Neutrophil (primary cell): ENCODE measurements at regions not wholly inside any gene's neighbourhood (a gene's known extent, or its start where the extent isn't known, plus 50 kb on each side); places are given as distances from the start of the nearest gene placed in this dataset.
A peak's percentile ranks its signal among the peaks of the same experiment; 100 is the strongest.

Source experiments
- H3K27ac ChIP-seq: fragments of 200-600 bp; sonication (generic); 2 replicates; pipeline ENCODE4 v1.5.1; 2016; ENCODE audit warnings: mild to moderate bottlenecking, moderate library complexity
- H3K27me3 ChIP-seq: fragments of 200-600 bp; sonication (generic); 2 replicates; pipeline ENCODE4 v1.6.0; 2016; ENCODE audit warnings: mild to moderate bottlenecking
- H3K36me3 ChIP-seq: fragments of 200-600 bp; sonication (generic); 2 replicates; pipeline ENCODE4 v1.5.1; 2017
- H3K4me1 ChIP-seq, 2 experiments: fragments of 200-600 bp in 1 of 2; sonication (generic) in 1 of 2; 1 replicate in 1 of 2; 2 replicates in 1 of 2; pipeline versions ENCODE4 v1.5.1 to v1.6.1; 2013 to 2016; ENCODE audit warnings: low read depth in 1 of 2, low read length in 1 of 2, mild to moderate bottlenecking in 1 of 2, moderate library complexity in 1 of 2; ENCODE audit not compliant: control insufficient read depth in 1 of 2, insufficient read depth in 1 of 2
- H3K4me3 ChIP-seq, 2 experiments: fragments of 200-600 bp in 1 of 2; sonication (generic) in 1 of 2; 1 replicate in 1 of 2; 2 replicates in 1 of 2; pipeline ENCODE4 v1.5.1; 2013 to 2016; ENCODE audit warnings: low read depth in 1 of 2, low read length in 1 of 2, mild to moderate bottlenecking in 1 of 2, moderate library complexity in 1 of 2
- H3K9me3 ChIP-seq: fragments of 200-600 bp; sonication (generic); 2 replicates; pipeline ENCODE4 v1.5.1; 2016
- CTCF ChIP-seq: fragments of 200-600 bp; sonication (generic); IDR thresholded peaks from 2 replicates; pipeline ENCODE4 v1.5.1; 2016; ENCODE audit warnings: antibody characterized with exemption

GRCh38 chr17:74006371-74006770 is 197.1 kb upstream of the RPL38 start:
- peak overlapping the region; percentile 29 for H3K27ac ChIP-seq
- H3K9me3 ChIP-seq, result no peaks in the 10 kb centered on the region
- H3K4me3 ChIP-seq, result no peak overlapping the region
- H3K27me3 ChIP-seq, result peaks cover 10% of the 10 kb centered on the region
- H3K4me1 ChIP-seq, result peaks cover 44 to 45% of the 10 kb centered on the region in 2 experiments
- no peak for TF ChIP-seq CTCF
- no peaks in the 10 kb centered on the region for H3K36me3 ChIP-seq

- peak; percentile 58 for TF ChIP-seq CTCF
- H3K9me3 ChIP-seq, result no peaks in the 10 kb centered on the region
- peaks cover 60% of the 10 kb centered on the region in 2 experiments for H3K4me1 ChIP-seq
- peak overlapping the region; percentile 94 for H3K27ac ChIP-seq
- H3K36me3 ChIP-seq, result no peaks in the 10 kb centered on the region
- peaks cover 10% of the 10 kb centered on the region for H3K27me3 ChIP-seq
- no peak overlapping the region for H3K4me3 ChIP-seq
Observed at GRCh38 chr17:74008196-74008595, 195.3 kb upstream of the RPL38 start.

DNA sequence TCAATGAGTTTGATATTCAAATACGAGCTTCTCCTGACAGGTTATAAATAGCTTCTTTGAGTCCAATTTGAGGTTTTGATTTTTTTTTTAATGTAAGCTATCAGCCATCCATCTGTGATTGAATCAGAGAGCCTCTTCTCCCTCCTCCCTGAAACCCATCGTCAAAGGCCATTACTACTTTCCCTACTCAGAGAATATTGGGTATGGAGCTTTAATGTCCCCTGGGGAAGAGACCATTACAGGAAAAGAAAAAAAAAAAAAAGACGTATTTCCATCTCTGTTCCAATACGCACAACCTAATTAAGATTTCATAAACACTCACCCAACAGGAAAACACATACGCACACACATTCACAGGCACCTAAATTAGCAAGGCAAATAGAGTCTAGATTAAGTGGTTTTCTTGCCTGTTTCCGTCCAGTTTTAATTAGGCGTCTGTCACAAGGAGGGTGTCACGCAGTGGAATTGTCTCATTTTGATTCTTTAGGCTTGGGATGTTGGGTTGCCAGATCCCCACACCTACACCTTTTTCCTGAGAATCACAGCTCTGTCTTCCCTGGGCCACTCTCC is 194.3 kb upstream of the RPL38 start:
- Histone ChIP-seq H3K9me3 (no peaks in the 10 kb centered on the region), H3K27me3 (peaks cover 10% of the 10 kb centered on the region), H3K4me3 (no peak overlapping the region), H3K4me1 (peaks cover 69 to 70% of the 10 kb centered on the region in 2 experiments), H3K27ac (peak overlapping the region; percentile 94), H3K36me3 (no peaks in the 10 kb centered on the region)
- no peak for TF ChIP-seq CTCF

GRCh38 chr17:74010903-74011302 is 192.6 kb upstream of the RPL38 start:
- H3K9me3 ChIP-seq, result no peaks in the 10 kb centered on the region
- H3K27ac ChIP-seq, result peak overlapping the region; percentile 94
- TF ChIP-seq CTCF, result no peak
- H3K4me1 ChIP-seq, result peaks cover 87 to 88% of the 10 kb centered on the region in 2 experiments
- H3K36me3 ChIP-seq, result no peaks in the 10 kb centered on the region
- H3K4me3 ChIP-seq, result no peak overlapping the region
- H3K27me3 ChIP-seq, result no peaks in the 10 kb centered on the region

- Histone ChIP-seq H3K27ac (peak overlapping the region; percentile 94), H3K36me3 (no peaks in the 10 kb centered on the region), H3K27me3 (no peaks in the 10 kb centered on the region), H3K4me1 (peaks cover 85% of the 10 kb centered on the region in 2 experiments), H3K9me3 (no peaks in the 10 kb centered on the region), H3K4me3 (peak overlapping the region; percentile 36 to 40)
- TF ChIP-seq CTCF, result no peak
Observed at GRCh38 chr17:74011966-74012365, 191.5 kb upstream of the RPL38 start.

DNA sequence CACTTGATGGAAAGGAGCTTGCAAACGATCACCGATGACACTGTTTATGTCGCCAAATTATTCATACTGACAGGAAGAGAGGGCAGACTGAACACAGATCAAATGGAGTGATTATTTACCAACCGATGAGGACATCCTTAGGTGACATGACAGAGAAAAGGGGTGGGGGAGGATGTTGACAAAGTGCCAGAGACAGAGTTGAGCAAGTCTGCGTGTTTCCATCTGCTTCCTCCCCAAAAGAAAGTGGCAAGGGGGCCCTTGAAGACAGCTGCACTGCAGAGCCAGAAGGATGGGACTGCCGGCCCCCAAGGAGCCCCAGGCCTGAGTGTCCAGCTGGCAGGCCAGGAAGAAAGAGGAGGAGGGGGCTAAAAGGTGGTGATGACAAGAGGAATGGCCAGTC is 191.0 kb upstream of the RPL38 start:
- TF ChIP-seq CTCF, result no peak
- no peaks in the 10 kb centered on the region for H3K9me3 ChIP-seq
- no peaks in the 10 kb centered on the region for H3K27me3 ChIP-seq
- H3K36me3 ChIP-seq, result no peaks in the 10 kb centered on the region
- H3K4me3 ChIP-seq, result peak overlapping the region; percentile 36 to 40
- peak overlapping the region; percentile 94 for H3K27ac ChIP-seq
- H3K4me1 ChIP-seq, result peaks cover 81% of the 10 kb centered on the region in 2 experiments
